H9 (cell line): ENCODE measurements at regions not wholly inside any gene's neighbourhood (a gene's known extent, or its start where the extent isn't known, plus 50 kb on each side); places are given as distances from the start of the nearest gene placed in this dataset.

Source experiments
- DNase-seq: peaks from one replicate; pipeline ENCODE4 v3.0.0-alpha.2; 2017
- H2AFZ ChIP-seq: one replicate; pipeline ENCODE4 v1.6.1; 2013; ENCODE audit warnings: mild to moderate bottlenecking, low read length, control low read depth, moderate library complexity
- H2AK5ac ChIP-seq: 2 replicates; pipeline ENCODE4 v1.6.1; 2013; ENCODE audit warnings: low read length, control low read depth, mixed read lengths; ENCODE audit not compliant: insufficient read length
- H2BK120ac ChIP-seq: one replicate; pipeline ENCODE4 v1.6.1; 2013; ENCODE audit warnings: low read depth, mild to moderate bottlenecking, low read length, control low read depth, inconsistent platforms; ENCODE audit not compliant: poor library complexity, severe bottlenecking
- H2BK12ac ChIP-seq: 2 replicates; pipeline ENCODE4 v1.6.1; 2013; ENCODE audit warnings: low read length, control low read depth, mixed read lengths, low read depth; ENCODE audit not compliant: insufficient read length
- H2BK15ac ChIP-seq: 2 replicates; pipeline ENCODE4 v1.6.1; 2013; ENCODE audit warnings: low read depth, low read length, control low read depth
- H2BK20ac ChIP-seq: one replicate; pipeline ENCODE4 v1.6.1; 2013; ENCODE audit warnings: low read depth, mild to moderate bottlenecking, low read length, control low read depth, inconsistent platforms; ENCODE audit not compliant: poor library complexity, severe bottlenecking
- H2BK5ac ChIP-seq: 2 replicates; pipeline ENCODE4 v1.6.1; 2013; ENCODE audit warnings: low read length, control low read depth, mixed read lengths; ENCODE audit not compliant: insufficient read length
- H3K14ac ChIP-seq: 2 replicates; pipeline ENCODE4 v1.6.1; 2013; ENCODE audit warnings: low read length, control low read depth; ENCODE audit not compliant: insufficient read depth
- H3K18ac ChIP-seq: 2 replicates; pipeline ENCODE4 v1.6.1; 2013; ENCODE audit warnings: low read depth, mild to moderate bottlenecking, mixed read lengths, low read length, control low read depth; ENCODE audit not compliant: insufficient read length
- H3K23ac ChIP-seq: 2 replicates; pipeline ENCODE4 v1.6.1; 2013; ENCODE audit warnings: low read length, control low read depth, mixed read lengths, low read depth; ENCODE audit not compliant: insufficient read length
- H3K23me2 ChIP-seq: 2 replicates; pipeline ENCODE4 v1.6.1; 2013; ENCODE audit warnings: low read depth, mild to moderate bottlenecking, mixed read lengths, low read length, control low read depth; ENCODE audit not compliant: insufficient read length, poor library complexity, severe bottlenecking
- H3K27ac ChIP-seq: 2 replicates; pipeline ENCODE4 v1.5.1; 2013; ENCODE audit warnings: low read length, control low read depth, mixed read lengths, low read depth; ENCODE audit not compliant: insufficient read length
- H3K27me3 ChIP-seq: 2 replicates; pipeline ENCODE4 v1.6.1; 2013; ENCODE audit warnings: low read length, control low read depth, inconsistent platforms; ENCODE audit not compliant: insufficient read depth
- H3K4ac ChIP-seq: 2 replicates; pipeline ENCODE4 v1.6.1; 2013; ENCODE audit warnings: low read depth, mild to moderate bottlenecking, control low read depth, inconsistent platforms, low read length, moderate library complexity
- H3K4me1 ChIP-seq: 2 replicates; pipeline ENCODE4 v1.6.1; 2013; ENCODE audit warnings: low read length, control low read depth, inconsistent platforms; ENCODE audit not compliant: insufficient read depth
- H3K4me2 ChIP-seq: 2 replicates; pipeline ENCODE4 v1.6.1; 2013; ENCODE audit warnings: low read length, control low read depth, mixed read lengths; ENCODE audit not compliant: insufficient read length, insufficient read depth
- H3K56ac ChIP-seq: 2 replicates; pipeline ENCODE4 v1.6.1; 2013; ENCODE audit warnings: low read depth, mild to moderate bottlenecking, mixed read lengths, low read length, control low read depth; ENCODE audit not compliant: insufficient read length
- H3K79me1 ChIP-seq: 2 replicates; pipeline ENCODE4 v1.6.1; 2013; ENCODE audit warnings: low read depth, mild to moderate bottlenecking, moderate library complexity, low read length, control low read depth, inconsistent platforms; ENCODE audit not compliant: insufficient read depth, poor library complexity, severe bottlenecking
- H3K79me2 ChIP-seq: 2 replicates; pipeline ENCODE4 v1.6.1; 2013; ENCODE audit warnings: low read length, control low read depth, inconsistent platforms; ENCODE audit not compliant: insufficient read depth
- H3K9ac ChIP-seq: 2 replicates; pipeline ENCODE4 v1.6.1; 2013; ENCODE audit warnings: low read length, control low read depth, mixed read lengths; ENCODE audit not compliant: insufficient read length; ENCODE audit errors: extremely low read depth
- H3K9me3 ChIP-seq: one replicate; pipeline ENCODE4 v1.6.1; 2013; ENCODE audit warnings: low read depth, low read length, inconsistent platforms; ENCODE audit not compliant: control insufficient read depth
- H3T11ph ChIP-seq: one replicate; pipeline ENCODE4 v1.6.1; 2013; ENCODE audit warnings: mild to moderate bottlenecking, low read length, control low read depth, inconsistent platforms
- H4K20me1 ChIP-seq: one replicate; pipeline ENCODE4 v1.6.1; 2013; ENCODE audit not compliant: control insufficient read depth, insufficient read length, insufficient read depth
- H4K5ac ChIP-seq: 2 replicates; pipeline ENCODE4 v1.6.1; 2013; ENCODE audit warnings: low read depth, mild to moderate bottlenecking, mixed read lengths, low read length, control low read depth; ENCODE audit not compliant: insufficient read length
- H4K8ac ChIP-seq: replicated peaks from 2 replicates; pipeline ENCODE4 v1.6.1; 2013; ENCODE audit warnings: low read length, control low read depth, mixed read lengths, low read depth; ENCODE audit not compliant: insufficient read length
- H4K91ac ChIP-seq: 2 replicates; pipeline ENCODE4 v1.6.1; 2013; ENCODE audit warnings: low read depth, mild to moderate bottlenecking, moderate library complexity, mixed read lengths, low read length, control low read depth; ENCODE audit not compliant: insufficient read length
- H3K27ac Mint-ChIP-seq, 3 experiments: 2 replicates in 2 of 3; 3 replicates in 1 of 3; pipeline ENCODE4 v1.8.0; 2020 to 2021; ENCODE audit warnings: mixed read lengths in 3 of 3, mild to moderate bottlenecking in 1 of 3, moderate library complexity in 1 of 3
- H3K27me3 Mint-ChIP-seq: 2 replicates; pipeline ENCODE4 v1.8.0; 2021; ENCODE audit warnings: low read depth, mild to moderate bottlenecking, moderate library complexity, mixed read lengths
- H3K36me3 Mint-ChIP-seq, 3 experiments: 2 replicates in 2 of 3; 3 replicates in 1 of 3; pipeline ENCODE4 v1.8.0; 2020 to 2021; ENCODE audit warnings: low read depth in 3 of 3, mixed read lengths in 3 of 3; ENCODE audit not compliant: insufficient read depth in 1 of 3
- H3K4me1 Mint-ChIP-seq, 2 experiments: 2 replicates each; pipeline ENCODE4 v1.8.0; 2020; ENCODE audit warnings: mixed read lengths in 2 of 2
- H3K4me3 Mint-ChIP-seq, 2 experiments: 2 replicates in 1 of 2; 3 replicates in 1 of 2; pipeline ENCODE4 v1.8.0; 2020 to 2021; ENCODE audit warnings: mild to moderate bottlenecking in 2 of 2, mixed read lengths in 2 of 2, moderate library complexity in 1 of 2
- H3K9me3 Mint-ChIP-seq, 2 experiments: 2 replicates in 1 of 2; 3 replicates in 1 of 2; pipeline ENCODE4 v1.8.0; 2020; ENCODE audit warnings: mild to moderate bottlenecking in 2 of 2, mixed read lengths in 2 of 2, moderate library complexity in 1 of 2
- WGBS: extraction: QIAGEN DNeasy Blood & Tissue Kit; methylation state at CpG from one replicate; pipeline ENCODE4 v1.1.7; 2013; ENCODE audit warnings: missing lambda C conversion rate, low lambda C conversion rate, mixed read lengths; ENCODE audit not compliant: insufficient read length; ENCODE audit errors: extremely low coverage; 5-methylcytosine and 5-hydroxymethylcytosine counted together
- TF ChIP-seq, protein P1 (sequence below): fragments of 200-600 bp; sonication (generic); conservative IDR thresholded peaks from 3 replicates; pipeline ENCODE4 v1.8.0; 2021; ENCODE audit warnings: antibody characterized with exemption, mild to moderate bottlenecking

- Histone ChIP-seq H3K4me1 (no peaks in the 10 kb centered on the region), H2BK20ac (no peak overlapping the region), H3K4me2 (no peak overlapping the region), H3K9ac (no peak overlapping the region), H4K8ac (no peak overlapping the region), H4K5ac (no peak overlapping the region), H3K27ac (no peak overlapping the region), H2AFZ (no peak overlapping the region), H2BK12ac (no peak overlapping the region), H3K79me2 (no peaks in the 10 kb centered on the region), H3K9me3 (no peaks in the 10 kb centered on the region), H2BK120ac (no peak overlapping the region), H3K23me2 (no peaks in the 10 kb centered on the region), H3K18ac (no peak overlapping the region), H3K23ac (no peak overlapping the region), H3K56ac (no peak overlapping the region), H4K91ac (no peak overlapping the region), H2BK5ac (no peak overlapping the region), H3K27me3 (no peaks in the 10 kb centered on the region), H4K20me1 (no peaks in the 10 kb centered on the region), H3K14ac (no peak overlapping the region), H3K4ac (no peak overlapping the region), H3K79me1 (no peaks in the 10 kb centered on the region), H2BK15ac (no peak overlapping the region), H2AK5ac (no peak overlapping the region), H3T11ph (no peak overlapping the region)
- H3K27ac Mint-ChIP-seq = no peak overlapping the region
- DNase-seq = no peak
- H3K36me3 Mint-ChIP-seq = no peaks in the 10 kb centered on the region
- peaks cover 17 to 24% of the 10 kb centered on the region in 2 experiments for H3K4me1 Mint-ChIP-seq
- peaks cover 0 to 7% of the 10 kb centered on the region in 2 experiments; a peak in 2 of 5 replicates for H3K9me3 Mint-ChIP-seq
- no CpG with 5 or more reads among the region's 3 CpGs for WGBS
- H3K4me3 Mint-ChIP-seq = no peak overlapping the region
- H3K27me3 Mint-ChIP-seq = peaks cover 32% of the 10 kb centered on the region
- TF ChIP-seq, protein P1, sequence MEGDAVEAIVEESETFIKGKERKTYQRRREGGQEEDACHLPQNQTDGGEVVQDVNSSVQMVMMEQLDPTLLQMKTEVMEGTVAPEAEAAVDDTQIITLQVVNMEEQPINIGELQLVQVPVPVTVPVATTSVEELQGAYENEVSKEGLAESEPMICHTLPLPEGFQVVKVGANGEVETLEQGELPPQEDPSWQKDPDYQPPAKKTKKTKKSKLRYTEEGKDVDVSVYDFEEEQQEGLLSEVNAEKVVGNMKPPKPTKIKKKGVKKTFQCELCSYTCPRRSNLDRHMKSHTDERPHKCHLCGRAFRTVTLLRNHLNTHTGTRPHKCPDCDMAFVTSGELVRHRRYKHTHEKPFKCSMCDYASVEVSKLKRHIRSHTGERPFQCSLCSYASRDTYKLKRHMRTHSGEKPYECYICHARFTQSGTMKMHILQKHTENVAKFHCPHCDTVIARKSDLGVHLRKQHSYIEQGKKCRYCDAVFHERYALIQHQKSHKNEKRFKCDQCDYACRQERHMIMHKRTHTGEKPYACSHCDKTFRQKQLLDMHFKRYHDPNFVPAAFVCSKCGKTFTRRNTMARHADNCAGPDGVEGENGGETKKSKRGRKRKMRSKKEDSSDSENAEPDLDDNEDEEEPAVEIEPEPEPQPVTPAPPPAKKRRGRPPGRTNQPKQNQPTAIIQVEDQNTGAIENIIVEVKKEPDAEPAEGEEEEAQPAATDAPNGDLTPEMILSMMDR = no peak
Measured at GRCh38 chr4:139607502-139608060, 51.6 kb upstream of the SETD7 start.
